G401.6 (cell line): ENCODE measurements at regions not wholly inside any gene's neighbourhood (a gene's known extent, or its start where the extent isn't known, plus 50 kb on each side); places are given as distances from the start of the nearest gene placed in this dataset.
"Not testable (repeated sequence)": the region's sequence is repeated elsewhere in the genome, so short reads cannot be mapped to it uniquely, and the experiment has no call there.

Experiments used
- FAIRE-seq: peaks from 2 replicates; lab custom pipeline; 2012; peaks lifted over from hg19 to GRCh38; lab: Jason Lieb, UNC

DNA sequence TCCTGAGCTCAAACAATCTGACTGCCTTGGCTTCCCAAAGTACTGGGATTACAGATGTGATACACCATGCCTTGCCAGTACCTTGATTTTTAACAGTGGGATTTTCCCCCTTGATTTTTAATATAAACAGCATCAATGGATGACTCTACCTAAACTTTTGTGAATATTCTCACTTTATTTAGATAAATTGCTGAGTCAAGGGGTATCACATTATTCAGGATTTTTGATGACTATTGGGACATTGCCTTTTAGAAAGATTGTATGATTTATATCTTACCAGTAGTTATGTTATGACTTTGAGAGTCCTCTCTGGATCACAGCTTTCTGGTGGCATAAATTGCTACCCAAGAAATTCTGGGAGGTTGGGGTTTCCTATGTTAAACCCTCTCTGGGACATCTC is 112.5 kb upstream of the SPAG17 start:
- no peak for FAIRE-seq

DNA sequence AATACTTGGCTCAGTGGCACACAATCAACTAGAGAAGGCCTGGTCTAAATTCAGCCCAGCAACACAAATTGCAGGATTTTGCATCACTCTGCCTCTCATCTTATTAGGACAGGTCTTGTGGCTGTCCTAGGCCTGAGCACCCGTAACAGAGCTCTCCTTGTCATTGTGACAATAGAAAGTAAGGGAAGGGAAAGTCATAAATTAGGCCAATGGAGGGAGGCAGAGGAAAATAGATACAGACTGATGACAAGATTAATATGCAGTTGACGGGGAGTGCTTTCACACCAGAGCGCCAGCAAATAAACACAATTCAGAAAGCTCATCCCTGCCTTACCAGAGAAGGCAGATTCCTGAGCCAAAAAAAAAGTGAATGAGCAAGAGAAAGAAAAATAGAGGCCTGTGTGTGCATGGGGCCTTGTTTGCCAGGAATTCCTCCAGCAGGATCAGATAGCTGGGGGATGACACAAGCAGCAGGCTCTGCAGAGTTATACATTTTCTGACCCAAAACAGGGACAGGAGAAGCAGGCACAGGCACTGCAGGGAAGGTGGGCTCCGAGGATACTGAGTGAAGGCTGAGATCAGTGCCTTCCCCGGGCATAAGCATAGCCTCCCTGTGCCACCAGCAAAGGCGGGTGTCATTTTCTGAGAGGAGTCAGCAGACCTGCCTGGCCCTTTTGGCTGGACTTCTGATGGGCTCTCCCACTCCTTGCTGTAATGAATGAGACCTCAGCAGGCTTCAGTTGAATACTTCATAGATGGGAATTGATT is 110.0 kb upstream of the SPAG17 start:
- no peak for FAIRE-seq

DNA sequence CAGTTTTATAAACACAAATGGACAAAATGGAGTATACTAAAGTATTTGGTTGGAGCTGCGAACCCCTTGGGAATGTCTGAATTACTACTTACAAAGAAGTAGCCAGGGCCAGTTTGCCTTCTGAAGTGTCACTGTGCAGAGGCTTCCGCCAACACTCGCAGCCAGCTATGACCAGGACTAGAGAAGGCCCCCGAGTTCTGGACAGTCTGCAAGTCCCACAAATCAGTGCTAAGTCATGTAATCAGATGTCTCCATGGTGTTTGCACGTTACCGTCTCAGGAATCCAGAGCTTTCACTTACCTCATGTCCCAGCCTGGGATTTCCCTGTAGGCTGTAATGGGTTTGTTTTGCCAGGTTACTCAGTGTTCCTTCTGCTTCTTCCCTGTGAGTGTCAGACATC is 106.6 kb upstream of the SPAG17 start:
- no peak for FAIRE-seq

DNA sequence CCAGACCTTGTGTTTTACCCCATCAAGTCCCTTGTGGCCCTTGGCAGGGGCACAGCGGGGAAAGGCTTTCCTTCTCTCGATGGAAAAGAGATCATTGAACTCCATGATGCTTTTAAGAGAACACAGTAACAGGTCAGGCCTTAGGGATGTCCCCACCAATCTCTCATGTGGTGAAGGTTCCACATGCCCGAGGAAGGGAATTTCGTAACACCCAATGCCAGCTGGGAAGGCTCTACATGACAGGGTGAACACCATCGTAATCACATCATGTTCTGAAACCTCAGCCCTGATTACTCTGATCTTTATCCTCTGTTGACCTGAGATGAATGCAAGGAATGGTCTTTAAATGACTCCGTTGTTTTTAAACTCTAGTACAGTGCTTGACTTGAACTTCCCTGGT is 105.5 kb upstream of the SPAG17 start:
- no peak for FAIRE-seq

DNA sequence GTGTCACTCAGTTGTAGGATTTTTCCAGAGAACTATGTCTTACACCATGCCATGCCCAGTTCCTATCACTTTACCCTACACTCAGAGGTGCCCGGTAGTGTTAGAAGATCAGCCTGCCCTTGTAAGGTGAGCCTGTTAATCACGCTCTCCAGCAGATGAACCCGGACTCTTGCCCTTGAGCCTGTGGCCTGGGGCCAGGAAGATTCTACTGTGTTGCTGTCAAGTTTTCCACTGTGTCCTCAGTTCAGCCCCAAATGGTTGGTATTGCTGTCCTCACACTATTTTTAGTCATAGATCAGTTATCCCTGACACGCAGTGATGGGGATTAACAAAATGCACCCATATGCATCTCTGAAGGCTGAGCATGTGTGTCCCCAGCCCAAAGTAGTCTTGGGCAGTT is 105.0 kb upstream of the SPAG17 start:
- FAIRE-seq: no peak

DNA sequence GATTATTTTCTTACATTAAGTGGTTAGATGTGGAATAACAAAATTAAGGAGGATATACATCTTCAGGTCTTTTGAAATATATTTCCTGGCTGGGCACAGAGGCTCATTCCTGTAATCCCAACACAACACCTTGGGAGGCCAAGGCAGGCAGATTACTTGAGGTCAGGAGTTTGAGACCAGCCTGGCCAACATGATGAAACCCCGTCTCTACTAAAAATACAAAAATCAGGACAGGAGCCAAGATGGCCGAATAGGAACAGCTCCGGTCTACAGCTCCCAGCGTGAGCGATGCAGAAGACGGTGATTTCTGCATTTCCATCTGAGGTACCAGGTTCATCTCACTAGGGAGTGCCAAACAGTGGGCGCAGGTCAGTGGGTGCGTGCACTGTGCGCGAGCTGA is 95.6 kb upstream of the SPAG17 start:
- not testable (repeated sequence) for FAIRE-seq

DNA sequence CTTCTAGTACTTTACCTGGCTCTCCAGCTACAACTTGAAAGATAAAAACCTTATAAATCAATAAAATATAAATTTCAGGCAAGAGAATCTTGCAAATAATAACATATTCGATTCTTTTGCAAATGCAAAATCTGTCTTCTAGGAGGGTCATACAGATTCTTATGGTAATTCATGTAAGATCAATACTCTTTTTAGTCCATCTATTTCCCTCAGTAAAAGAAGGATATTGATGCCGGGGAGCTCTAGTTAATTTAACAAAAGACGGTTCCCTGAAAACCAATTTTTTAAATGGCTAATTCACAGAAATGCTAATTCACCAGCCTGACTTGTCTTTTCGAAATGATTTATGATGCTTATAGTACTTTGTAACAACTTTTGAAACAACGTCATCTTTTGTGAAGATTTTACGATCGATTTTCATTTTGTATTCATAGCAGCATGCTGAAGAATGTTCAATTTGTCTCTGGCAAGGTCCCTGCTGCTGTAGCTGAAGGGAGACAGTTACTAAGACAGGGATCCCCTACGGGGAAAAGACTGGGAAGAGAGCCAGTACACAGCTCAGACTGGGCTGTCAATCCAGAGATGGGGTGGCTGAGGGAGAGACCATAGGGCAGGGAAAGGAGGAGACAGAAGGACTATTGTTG is 90.6 kb upstream of the SPAG17 start:
- no peak for FAIRE-seq

DNA sequence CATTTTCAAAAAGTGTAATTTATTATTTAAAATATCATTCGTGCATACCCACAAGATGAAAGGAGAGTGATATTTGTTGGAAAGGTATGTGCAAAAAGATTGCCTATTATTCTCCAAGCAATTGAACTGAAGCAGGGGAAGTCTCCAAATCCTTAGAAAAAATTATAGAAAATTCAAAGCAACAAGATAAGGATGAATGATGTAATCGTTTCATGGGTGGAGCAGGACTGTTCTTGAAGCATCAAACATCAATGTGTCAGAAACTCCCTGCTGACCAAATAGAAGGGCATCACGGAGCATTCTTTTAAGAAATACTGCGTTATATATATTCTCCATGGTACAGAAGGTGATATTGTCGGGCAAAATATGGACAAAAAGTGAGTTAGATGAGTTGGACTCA is 87.9 kb upstream of the SPAG17 start:
- FAIRE-seq: no peak

DNA sequence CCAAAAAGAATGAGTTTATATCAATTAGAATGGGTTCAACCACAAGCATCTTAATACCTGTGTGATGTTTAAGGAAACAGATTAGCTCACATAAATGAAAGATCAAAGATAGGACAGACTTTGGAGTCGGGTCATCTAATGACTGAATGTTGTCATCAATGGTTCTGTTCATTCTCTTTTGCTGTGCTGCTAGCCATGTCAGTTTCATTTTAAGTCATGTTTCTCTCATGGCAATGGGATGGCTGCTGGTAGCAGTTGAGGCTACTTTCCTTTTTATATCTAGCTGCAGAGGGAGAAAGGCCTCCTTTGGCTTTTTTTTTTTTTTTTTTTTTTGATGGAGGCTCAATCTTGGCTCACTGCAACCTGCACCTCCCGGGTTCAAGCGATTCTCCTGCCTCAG is 86.9 kb upstream of the SPAG17 start:
- FAIRE-seq: no peak

DNA sequence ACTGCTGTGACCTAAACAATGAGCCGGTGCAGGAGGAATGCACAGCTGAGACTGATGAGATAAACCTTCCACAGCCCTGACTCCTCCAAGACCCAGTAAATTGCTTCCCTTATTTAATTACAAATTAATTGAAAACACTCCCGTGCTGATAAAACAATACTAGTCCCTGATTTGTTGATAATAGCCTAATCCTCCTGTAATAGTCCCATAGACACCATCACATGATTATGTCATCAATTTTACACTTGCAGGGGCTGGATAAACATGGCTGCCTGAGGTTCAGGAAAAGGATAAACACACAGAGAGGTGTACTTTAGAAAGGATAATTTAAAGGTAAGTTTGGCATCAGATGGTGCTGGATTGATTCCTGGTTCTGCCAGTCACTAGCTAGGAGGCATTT is 84.6 kb upstream of the SPAG17 start:
- no peak for FAIRE-seq

DNA sequence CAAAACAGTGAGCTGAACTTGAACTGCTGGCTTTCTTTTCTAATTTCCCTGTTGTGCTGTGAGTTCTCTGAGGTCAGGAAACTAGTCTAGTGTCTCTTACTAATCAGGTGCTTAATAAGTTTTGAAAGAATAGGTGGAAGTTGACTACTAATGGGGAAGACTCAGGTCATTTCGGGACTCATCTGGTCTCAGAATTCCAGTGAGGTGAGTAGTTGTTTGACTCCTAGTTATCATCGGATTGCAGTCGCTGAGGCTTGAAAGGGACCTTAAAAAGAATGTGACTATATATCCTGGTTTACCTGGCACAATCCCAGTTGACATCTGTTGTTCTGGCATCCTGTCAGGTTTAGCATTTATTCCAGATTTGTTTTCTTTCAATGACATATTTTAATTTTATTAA is 81.4 kb upstream of the SPAG17 start:
- no peak for FAIRE-seq

DNA sequence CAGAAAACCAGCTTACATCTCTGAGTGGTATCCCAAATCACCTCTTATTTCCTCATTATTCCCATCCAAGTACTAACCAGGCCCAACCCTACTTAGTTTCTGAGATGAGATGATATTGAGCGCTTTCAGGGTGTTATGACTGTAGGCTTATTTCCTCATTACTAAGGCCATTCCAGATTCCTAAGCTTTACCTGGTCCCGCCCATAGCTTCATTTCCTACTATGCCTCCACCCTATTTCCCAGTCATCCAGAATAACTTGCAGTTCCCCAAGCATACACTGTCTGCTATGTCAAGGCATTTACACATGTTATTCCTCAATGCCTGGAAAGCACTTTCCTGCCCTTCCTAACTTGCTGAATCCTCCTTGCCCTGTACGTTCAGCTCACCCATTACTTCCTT is 79.3 kb upstream of the SPAG17 start:
- no peak for FAIRE-seq

DNA sequence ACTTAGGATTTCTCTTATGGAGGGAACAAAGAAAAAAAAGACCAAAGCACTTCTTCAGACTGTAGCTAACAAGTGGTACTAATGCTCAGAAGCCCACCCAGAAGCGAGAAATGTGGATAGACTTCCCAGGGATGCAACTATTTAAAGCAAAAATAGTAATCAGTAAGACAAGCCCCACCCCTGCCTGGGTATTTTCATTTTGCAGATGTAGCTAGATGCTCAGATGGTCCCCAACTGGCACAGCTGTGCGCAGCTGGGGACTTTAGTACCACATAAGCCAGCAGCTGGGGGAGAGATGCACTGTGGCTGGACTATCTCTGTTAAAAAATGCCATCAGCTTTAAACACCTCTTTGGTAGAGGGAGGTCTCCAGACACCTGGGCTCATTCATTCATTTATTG is 77.8 kb upstream of the SPAG17 start:
- no peak for FAIRE-seq

DNA sequence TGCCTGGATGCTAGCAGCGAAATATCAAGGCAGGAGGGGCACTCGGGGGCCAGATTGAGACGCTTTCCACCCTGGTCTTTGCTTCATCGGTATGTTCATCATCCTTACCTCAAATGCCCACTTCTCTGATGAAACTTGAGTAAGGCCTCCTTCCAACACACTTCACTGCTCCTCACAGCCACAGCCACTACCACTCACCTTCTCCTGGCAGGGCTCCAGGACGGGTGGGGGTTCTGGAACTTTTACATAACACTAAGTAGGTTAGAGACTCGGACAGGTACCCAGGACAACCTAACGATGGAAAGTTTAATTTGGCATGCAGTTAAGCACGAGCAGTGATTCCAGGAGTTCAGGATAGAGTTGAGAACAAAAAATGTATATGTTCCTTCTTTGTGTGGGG is 73.9 kb upstream of the SPAG17 start:
- no peak for FAIRE-seq

DNA sequence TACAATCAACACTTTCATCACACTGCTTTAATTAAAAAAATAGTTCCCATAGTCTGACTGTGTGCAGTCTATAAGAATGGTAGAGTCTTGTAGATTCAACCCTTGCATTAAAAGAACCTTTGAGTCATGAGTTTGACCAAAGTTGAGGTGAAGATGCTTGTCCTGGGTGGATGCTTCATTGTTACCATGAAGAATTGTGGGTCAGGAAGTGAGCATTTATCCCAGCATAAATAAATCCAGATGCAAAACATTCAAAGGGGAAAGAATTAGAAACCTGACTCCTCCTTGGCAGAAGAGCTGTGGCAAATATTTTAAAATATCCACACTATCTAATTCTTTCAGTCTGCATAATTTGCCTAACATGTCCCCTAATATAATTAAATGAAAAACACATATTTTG is 72.9 kb upstream of the SPAG17 start:
- no peak for FAIRE-seq

DNA sequence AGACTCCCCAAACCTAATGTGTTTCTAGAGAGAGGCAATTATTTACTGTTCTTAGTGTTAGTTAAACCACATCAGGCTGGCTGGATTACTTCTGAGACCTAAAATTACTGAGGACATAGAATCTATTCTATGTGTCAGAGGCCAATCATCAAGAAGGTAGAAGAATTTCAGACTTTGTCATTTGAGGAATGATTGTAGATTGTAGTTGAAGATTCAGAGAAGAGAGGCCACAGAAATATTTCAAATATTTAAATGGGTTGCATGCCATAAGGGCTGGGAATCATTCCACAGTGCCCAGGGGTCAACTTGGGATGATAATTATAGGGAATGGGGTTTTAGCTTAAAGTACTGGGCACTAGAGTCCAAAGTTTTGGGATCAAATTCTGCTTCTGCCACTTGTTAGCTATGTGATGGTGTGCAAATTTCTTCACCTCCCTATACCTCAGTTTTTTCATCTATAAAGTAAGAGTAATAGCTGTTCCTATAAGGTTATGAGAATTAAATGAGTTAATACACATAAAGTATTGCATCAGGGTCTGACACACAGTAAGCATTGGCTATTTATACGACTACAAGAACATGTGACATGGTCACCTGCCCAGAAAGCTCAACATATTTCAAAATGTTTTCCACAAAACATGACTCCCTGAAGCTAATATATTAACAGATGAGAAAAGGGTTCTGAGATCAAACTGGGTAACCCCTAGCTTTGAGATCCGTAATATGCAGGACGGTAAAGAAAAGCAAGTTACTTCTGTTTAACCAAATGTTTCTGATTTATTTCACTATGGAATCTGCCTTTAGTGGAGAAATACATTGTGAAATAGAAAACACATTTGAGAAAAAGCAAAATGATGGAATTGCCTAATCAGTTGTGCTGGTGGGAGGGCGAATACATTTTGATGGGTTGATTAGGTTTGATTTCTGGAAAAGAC is 69.7 kb upstream of the SPAG17 start:
- FAIRE-seq: no peak

DNA sequence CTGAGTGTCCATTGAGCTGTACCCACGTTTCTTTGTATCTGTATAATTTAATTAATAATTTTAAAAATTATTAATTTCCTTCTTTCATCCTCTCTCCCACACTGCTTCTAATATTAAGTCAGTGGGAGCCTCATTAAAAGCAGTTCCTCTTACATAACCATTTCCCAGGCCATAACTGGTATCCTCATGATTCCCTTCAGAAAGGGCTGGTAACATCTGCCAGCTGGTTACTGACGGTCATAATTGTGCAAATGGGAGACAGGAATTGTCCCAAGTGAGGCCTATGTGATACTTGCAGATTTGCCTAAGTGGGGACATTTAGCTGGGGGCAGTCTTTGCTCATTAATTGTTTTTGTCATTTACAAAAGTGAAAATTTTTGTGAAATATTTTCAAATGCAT is 69.0 kb upstream of the SPAG17 start:
- no peak for FAIRE-seq

DNA sequence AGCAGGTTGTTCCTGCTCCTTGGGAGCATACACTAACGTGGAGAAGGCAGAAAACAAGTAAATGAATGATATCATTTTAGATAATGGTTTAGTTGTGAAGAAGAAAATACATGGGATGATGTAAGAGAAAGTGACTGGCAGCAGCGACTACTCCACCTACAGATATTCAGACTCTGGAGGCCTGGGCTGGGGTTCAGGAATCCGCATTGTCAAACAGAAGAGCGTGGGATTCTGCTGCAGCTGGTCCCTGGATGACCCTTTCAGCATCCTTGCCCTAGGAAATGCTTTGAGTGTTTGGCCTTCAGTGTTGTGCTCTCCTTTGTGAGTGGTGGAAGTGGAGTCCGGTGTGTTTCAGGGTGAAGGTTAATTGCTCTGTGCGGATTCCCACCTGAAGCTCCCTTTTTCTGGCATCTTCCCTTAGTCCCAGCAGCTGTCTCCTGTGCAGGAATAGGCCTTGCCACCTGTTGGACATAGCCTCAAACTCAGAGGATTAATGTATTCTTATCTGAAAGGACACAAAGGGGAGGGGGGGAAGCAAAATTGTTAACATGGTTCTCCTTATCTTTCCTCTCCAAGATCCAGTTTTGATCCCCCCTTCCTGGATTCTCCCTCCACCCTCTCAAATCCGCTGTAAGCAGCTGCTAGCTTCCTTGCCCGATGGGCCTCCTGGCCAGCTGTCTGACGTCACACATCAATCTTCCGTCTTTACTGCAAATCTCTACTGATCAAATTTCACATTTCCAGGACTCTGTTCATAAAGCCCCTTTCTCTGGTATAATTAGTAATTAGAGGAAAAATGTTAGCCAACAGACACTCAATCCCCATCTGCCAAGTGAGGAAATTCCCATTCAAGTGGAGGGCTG is 68.3 kb upstream of the SPAG17 start:
- FAIRE-seq: no peak

DNA sequence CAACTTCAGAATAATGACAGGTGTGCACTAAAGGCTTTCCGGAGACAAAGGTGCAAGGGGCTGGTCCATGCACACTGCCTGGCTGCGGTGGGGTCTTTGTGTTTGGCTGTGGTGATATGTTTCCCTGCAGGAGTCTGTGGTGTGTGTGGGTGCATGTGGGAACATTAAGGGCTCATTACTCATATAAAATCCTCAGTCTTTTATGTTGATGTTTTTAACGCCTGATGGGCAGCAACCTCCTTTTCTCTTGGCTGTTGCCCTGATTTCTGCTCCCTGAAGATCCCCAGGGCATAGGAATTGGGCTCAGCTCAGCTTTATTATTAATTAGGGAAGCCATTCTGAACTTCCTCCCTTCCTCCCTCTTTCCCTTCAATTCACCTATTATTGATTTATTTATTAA is 67.6 kb upstream of the SPAG17 start:
- no peak for FAIRE-seq

DNA sequence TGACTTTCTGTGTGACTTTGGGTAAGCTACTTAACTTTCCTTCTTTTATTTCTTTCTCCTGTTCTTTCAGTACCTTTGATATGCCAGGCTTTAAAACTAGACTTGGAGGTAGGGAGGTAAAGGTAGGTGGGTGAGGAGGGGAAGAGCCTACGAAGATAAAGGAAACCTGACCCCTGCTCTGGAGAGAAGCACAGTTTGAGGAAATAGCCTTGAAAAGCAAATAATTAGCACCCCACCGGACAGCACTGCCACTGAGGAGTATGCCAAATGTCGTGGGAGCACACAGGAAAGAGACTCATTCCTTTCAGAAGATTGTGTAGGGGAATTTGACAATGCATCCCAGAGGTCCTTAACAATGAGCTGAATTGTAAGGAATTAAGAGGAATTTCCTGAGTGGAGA is 65.2 kb upstream of the SPAG17 start:
- FAIRE-seq: no peak

DNA sequence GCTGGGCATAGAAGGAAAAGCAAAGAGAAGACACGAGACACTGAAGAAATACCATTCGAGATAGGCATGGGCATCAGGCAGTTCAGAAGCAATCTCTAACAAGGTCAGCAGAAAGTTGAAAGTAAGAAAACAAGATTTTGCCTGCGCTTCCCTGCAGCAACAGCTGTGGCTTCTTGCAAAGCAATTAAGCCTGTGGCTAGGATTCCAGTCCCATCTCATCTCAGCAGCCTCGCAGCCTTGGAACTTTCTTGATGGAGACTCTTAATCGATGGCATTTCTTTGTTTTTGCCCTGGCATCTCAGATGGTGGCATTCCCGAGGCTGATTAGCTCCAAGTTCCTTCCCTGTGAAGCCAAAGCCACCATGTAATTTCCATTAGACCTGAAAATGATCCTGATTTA is 64.6 kb upstream of the SPAG17 start:
- FAIRE-seq: no peak

DNA sequence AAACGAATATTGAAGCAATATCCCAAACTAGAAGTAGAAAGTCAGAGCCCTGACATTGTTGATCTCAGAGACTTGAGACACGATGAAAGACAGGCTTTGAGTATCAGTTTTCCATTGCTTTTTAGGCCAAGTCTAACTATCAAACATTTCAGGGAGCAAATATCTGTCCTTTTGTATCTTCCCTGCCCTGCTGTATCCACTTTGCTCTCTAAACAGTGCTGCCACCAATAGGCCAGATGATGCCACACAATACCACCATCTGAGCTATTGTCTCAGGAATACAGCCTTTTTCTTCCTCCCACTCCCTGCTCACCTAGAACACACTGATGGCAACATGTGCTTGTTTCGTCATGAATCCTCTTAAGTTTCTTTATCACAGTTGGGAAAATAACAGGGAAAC is 62.6 kb upstream of the SPAG17 start:
- FAIRE-seq: no peak
